HG02973 (cell line): ENCODE measurements at regions not wholly inside any gene's neighbourhood (a gene's known extent, or its start where the extent isn't known, plus 50 kb on each side); places are given as distances from the start of the nearest gene placed in this dataset.

Experiments
- ATAC-seq: cut with Tn5 transposase; IDR thresholded peaks from one replicate; pipeline ENCODE4 v1.9.1; 2021; ENCODE audit warnings: moderate library complexity; ENCODE audit not compliant: unreplicated experiment

GRCh38 chr4:24666316-24666715, 82.0 kb upstream of the DHX15 start:
- ATAC-seq: no peak

GRCh38 chr4:24666816-24667477, 82.6 kb upstream of the DHX15 start:
- no peak for ATAC-seq

GRCh38 chr4:24668956-24669355, 84.6 kb upstream of the DHX15 start:
- no peak for ATAC-seq

- no peak for ATAC-seq
Observed at GRCh38 chr4:24669751-24670150, 85.4 kb upstream of the DHX15 start.

- no peak for ATAC-seq
Observed at GRCh38 chr4:24671849-24672248, 87.5 kb upstream of the DHX15 start.

GRCh38 chr4:24672880-24673279, 88.5 kb upstream of the DHX15 start:
- ATAC-seq: no peak

GRCh38 chr4:24674279-24674678, 89.9 kb upstream of the DHX15 start:
- ATAC-seq: no peak

- ATAC-seq: no peak
Observed at GRCh38 chr4:24675721-24676389, 91.5 kb upstream of the DHX15 start.

GRCh38 chr4:24677909-24678308, 93.6 kb upstream of the DHX15 start:
- no peak for ATAC-seq

GRCh38 chr4:24680746-24681448, 96.5 kb upstream of the DHX15 start:
- ATAC-seq: no peak

- no peak for ATAC-seq
Observed at GRCh38 chr4:24683116-24683515, 98.8 kb upstream of the DHX15 start.

GRCh38 chr4:24686866-24687692, 102.7 kb upstream of the DHX15 start:
- ATAC-seq: no peak

GRCh38 chr4:24688453-24688852, 104.1 kb upstream of the DHX15 start:
- ATAC-seq: no peak

- no peak for ATAC-seq
Observed at GRCh38 chr4:24689212-24689611, 104.9 kb upstream of the DHX15 start.

GRCh38 chr4:24690436-24690835, 104.9 kb upstream of the SOD3 start:
- ATAC-seq: no peak

- no peak for ATAC-seq
Observed at GRCh38 chr4:24693636-24694035, 101.7 kb upstream of the SOD3 start.

GRCh38 chr4:24700118-24700517, 95.3 kb upstream of the SOD3 start:
- no peak for ATAC-seq

GRCh38 chr4:24701683-24702082, 93.7 kb upstream of the SOD3 start:
- no peak for ATAC-seq

- no peak for ATAC-seq
Observed at GRCh38 chr4:24702281-24702680, 93.1 kb upstream of the SOD3 start.

GRCh38 chr4:24703298-24703697, 92.1 kb upstream of the SOD3 start:
- no peak for ATAC-seq

- no peak for ATAC-seq
Observed at GRCh38 chr4:24704149-24704548, 91.2 kb upstream of the SOD3 start.
